ENCODE measurements at regions not wholly inside any gene's neighbourhood (a gene's known extent, or its start where the extent isn't known, plus 50 kb on each side); places are given as distances from the start of the nearest gene placed in this dataset.

GRCh38 chr7:131629217-131629882, 72.9 kb upstream of the PODXL start:
- Histone ChIP-seq H3K27ac (ENCODE audit: low read length) (no peak overlapping the region), H3K36me3 (replicated peaks; ENCODE audit: low read depth, low read length) (no peaks in the 10 kb centered on the region), H3K4me3 (ENCODE audit: low read length) (no peak overlapping the region), H3K9me3 (ENCODE audit: insufficient read depth, low read length) (no peaks in the 10 kb centered on the region), H3K4me1 (ENCODE audit: low read length) (no peaks in the 10 kb centered on the region), H3K79me2 (ENCODE audit: low read length) (no peaks in the 10 kb centered on the region), H3K4me2 (ENCODE audit: low read length) (no peak overlapping the region), H3K9ac (ENCODE audit: low read length) (no peak overlapping the region), H4K20me1 (ENCODE audit: insufficient read depth, low read length) (no peaks in the 10 kb centered on the region), H3K27me3 (ENCODE audit: low read depth, low read length) (peaks cover 18% of the 10 kb centered on the region), H2AFZ (ENCODE audit: low read depth, low read length) (no peak overlapping the region)
- no peak for TF ChIP-seq CTCF (IDR thresholded peaks at IDR 0.05; ENCODE audit: low read depth, low read length)
- no peak for TF ChIP-seq EZH2phosphoT487 (IDR thresholded peaks at IDR 0.05; ENCODE audit: low read depth)

- H3K79me2 ChIP-seq (ENCODE audit: low read length) = no peaks in the 10 kb centered on the region
- no peak for TF ChIP-seq CTCF (IDR thresholded peaks at IDR 0.05; ENCODE audit: low read depth, low read length)
- no peak for TF ChIP-seq EZH2phosphoT487 (IDR thresholded peaks at IDR 0.05; ENCODE audit: low read depth)
- no peaks in the 10 kb centered on the region for H3K9me3 ChIP-seq (ENCODE audit: insufficient read depth, low read length)
- H3K4me1 ChIP-seq (ENCODE audit: low read length) = no peaks in the 10 kb centered on the region
- no peak overlapping the region for H3K27ac ChIP-seq (ENCODE audit: low read length)
- H3K27me3 ChIP-seq (ENCODE audit: low read depth, low read length) = peaks cover 18% of the 10 kb centered on the region
- H3K4me2 ChIP-seq (ENCODE audit: low read length) = no peak overlapping the region
- no peak overlapping the region for H3K9ac ChIP-seq (ENCODE audit: low read length)
- no peaks in the 10 kb centered on the region for H3K36me3 ChIP-seq (replicated peaks; ENCODE audit: low read depth, low read length)
- no peak overlapping the region for H2AFZ ChIP-seq (ENCODE audit: low read depth, low read length)
- no peaks in the 10 kb centered on the region for H4K20me1 ChIP-seq (ENCODE audit: insufficient read depth, low read length)
- no peak overlapping the region for H3K4me3 ChIP-seq (ENCODE audit: low read length)
These were observed 72.2 kb upstream of the PODXL start for GRCh38 chr7:131628634-131629033.

- no peaks in the 10 kb centered on the region for H3K4me1 ChIP-seq (ENCODE audit: low read length)
- no peak overlapping the region for H3K9ac ChIP-seq (ENCODE audit: low read length)
- no peaks in the 10 kb centered on the region for H4K20me1 ChIP-seq (ENCODE audit: insufficient read depth, low read length)
- H3K9me3 ChIP-seq (ENCODE audit: insufficient read depth, low read length) = no peaks in the 10 kb centered on the region
- H3K36me3 ChIP-seq (replicated peaks; ENCODE audit: low read depth, low read length) = no peaks in the 10 kb centered on the region
- no peaks in the 10 kb centered on the region for H3K79me2 ChIP-seq (ENCODE audit: low read length)
- H3K4me2 ChIP-seq (ENCODE audit: low read length) = no peak overlapping the region
- no peak overlapping the region for H3K27ac ChIP-seq (ENCODE audit: low read length)
- H3K27me3 ChIP-seq (ENCODE audit: low read depth, low read length) = peaks cover 18% of the 10 kb centered on the region
- H2AFZ ChIP-seq (ENCODE audit: low read depth, low read length) = no peak overlapping the region
- H3K4me3 ChIP-seq (ENCODE audit: low read length) = no peak overlapping the region
- TF ChIP-seq EZH2phosphoT487 (IDR thresholded peaks at IDR 0.05; ENCODE audit: low read depth) (no peak), CTCF (IDR thresholded peaks at IDR 0.05; ENCODE audit: low read depth, low read length) (no peak)
These were observed 71.3 kb upstream of the PODXL start for GRCh38 chr7:131627735-131628190.

GRCh38 chr7:131626643-131627042, 70.2 kb upstream of the PODXL start:
- TF ChIP-seq EZH2phosphoT487 (IDR thresholded peaks at IDR 0.05; ENCODE audit: low read depth) (no peak), CTCF (IDR thresholded peaks at IDR 0.05; ENCODE audit: low read depth, low read length) (no peak)
- H3K27ac ChIP-seq (ENCODE audit: low read length) = no peak overlapping the region
- H3K4me1 ChIP-seq (ENCODE audit: low read length) = no peaks in the 10 kb centered on the region
- no peaks in the 10 kb centered on the region for H3K36me3 ChIP-seq (replicated peaks; ENCODE audit: low read depth, low read length)
- no peak overlapping the region for H3K9ac ChIP-seq (ENCODE audit: low read length)
- peaks cover 18% of the 10 kb centered on the region for H3K27me3 ChIP-seq (ENCODE audit: low read depth, low read length)
- H3K9me3 ChIP-seq (ENCODE audit: insufficient read depth, low read length) = no peaks in the 10 kb centered on the region
- no peak overlapping the region for H3K4me2 ChIP-seq (ENCODE audit: low read length)
- H3K4me3 ChIP-seq (ENCODE audit: low read length) = no peak overlapping the region
- no peaks in the 10 kb centered on the region for H4K20me1 ChIP-seq (ENCODE audit: insufficient read depth, low read length)
- H3K79me2 ChIP-seq (ENCODE audit: low read length) = no peaks in the 10 kb centered on the region
- H2AFZ ChIP-seq (ENCODE audit: low read depth, low read length) = no peak overlapping the region

All from OCI-LY3 (cell line).